Erythroblast (primary cell): ENCODE measurements at regions not wholly inside any gene's neighbourhood (a gene's known extent, or its start where the extent isn't known, plus 50 kb on each side); places are given as distances from the start of the nearest gene placed in this dataset.

Source experiments
- GATA1 ChIP-seq: IDR thresholded peaks from 2 replicates; pipeline ENCODE4 v1.6.1; 2011; ENCODE audit warnings: low read depth, mild to moderate bottlenecking, control low read depth, low read length, moderate library complexity
- POLR2A ChIP-seq: IDR thresholded peaks from 2 replicates; pipeline ENCODE4 v1.6.1; 2011; ENCODE audit warnings: mild to moderate bottlenecking, low read length

DNA sequence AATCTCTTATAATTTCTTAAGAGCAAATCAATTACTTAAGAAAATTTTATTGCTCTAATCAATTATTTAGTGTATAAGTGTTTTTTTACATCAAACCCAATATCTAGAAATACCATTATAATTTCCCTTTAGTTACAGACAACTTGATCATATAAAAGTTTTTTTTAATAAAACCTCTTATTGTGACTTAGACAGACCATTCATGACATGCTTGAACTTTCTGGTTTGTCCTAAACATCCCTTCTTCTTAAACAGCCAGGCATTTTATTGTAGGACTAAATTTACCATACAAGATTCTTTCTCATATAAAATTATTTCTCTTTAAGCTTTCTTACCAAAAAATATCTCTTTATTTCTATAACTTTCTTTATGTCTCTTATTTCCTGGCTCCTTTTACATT lies 164.5 kb downstream of the SUCNR1 start:
- no peak for TF ChIP-seq POLR2A
- TF ChIP-seq GATA1: no peak
